Panc1 (cell line): ENCODE measurements at regions not wholly inside any gene's neighbourhood (a gene's known extent, or its start where the extent isn't known, plus 50 kb on each side); places are given as distances from the start of the nearest gene placed in this dataset.

Experiments used
- ATAC-seq: fragments of 200-7000 bp; cut with Tn5 transposase; 2 replicates; pipeline ENCODE4 v1.9.1; 2020; ENCODE audit warnings: mild to moderate bottlenecking, moderate library complexity
- BruUV-seq: library from RNA; stranded (reverse); fragments of 400-500 nt; replicated peaks from 2 replicates; lab custom pipeline; 2021; lab: Mats Ljungman, UMichigan
- CTCF ChIA-PET: fragments of 300-600 bp; sonication (Branson Sonifier 250); formaldehyde crosslinking; loops from one replicate; lab custom pipeline; 2022; ENCODE audit warnings: antibody characterized with exemption; lab: Charles Lee
- POLR2A ChIA-PET: fragments of 300-600 bp; sonication (Branson Sonifier 250); formaldehyde crosslinking; loops from one replicate; lab custom pipeline; 2022; ENCODE audit warnings: antibody characterized with exemption; lab: Charles Lee
- DNase-seq: peaks from one replicate; pipeline ENCODE4 v3.0.0-alpha.2; 2010; ENCODE audit warnings: low read depth, low spot score
- H3K27ac ChIP-seq: 2 replicates; pipeline ENCODE4 v1.5.1; 2011; ENCODE audit warnings: mild to moderate bottlenecking, low read length, inconsistent platforms
- H3K27me3 ChIP-seq: fragments of 200-500 bp; sonication (Bioruptor generic); 2 replicates; pipeline ENCODE4 v1.6.0; 2014; ENCODE audit warnings: low read length, inconsistent platforms; ENCODE audit not compliant: control insufficient read depth, insufficient read depth
- H3K36me3 ChIP-seq: fragments of 200-500 bp; sonication (Bioruptor generic); 2 replicates; pipeline ENCODE4 v1.5.1; 2014; ENCODE audit warnings: inconsistent platforms, mild to moderate bottlenecking, low read length, moderate library complexity; ENCODE audit not compliant: control insufficient read depth, insufficient read depth
- H3K4me1 ChIP-seq: 2 replicates; pipeline ENCODE4 v1.5.1; 2011; ENCODE audit warnings: inconsistent platforms, mild to moderate bottlenecking, low read length, moderate library complexity; ENCODE audit not compliant: control insufficient read depth, insufficient read depth
- H3K4me3 ChIP-seq, 2 experiments: 2 replicates each; pipeline ENCODE4 v1.5.1; 2011 to 2012; ENCODE audit warnings: low read depth in 2 of 2, low read length in 2 of 2, mild to moderate bottlenecking in 2 of 2, inconsistent platforms in 1 of 2, moderate library complexity in 1 of 2
- H3K9me3 ChIP-seq: fragments of 200-500 bp; sonication (Bioruptor generic); 2 replicates; pipeline ENCODE4 v1.5.1; 2014; ENCODE audit warnings: low read depth, mild to moderate bottlenecking, inconsistent platforms, low read length, moderate library complexity; ENCODE audit not compliant: control insufficient read depth, insufficient read depth
- POLR2AphosphoS5 ChIP-seq: IDR thresholded peaks from 2 replicates; pipeline ENCODE4 v1.6.1; 2012; ENCODE audit warnings: mild to moderate bottlenecking, low read depth, low read length, moderate library complexity
- SIN3A ChIP-seq: IDR thresholded peaks from 2 replicates; pipeline ENCODE4 v1.6.1; 2012; ENCODE audit warnings: low read depth, mild to moderate bottlenecking, low read length, moderate library complexity, borderline replicate concordance; ENCODE audit not compliant: insufficient read depth
- TCF7L2 ChIP-seq: IDR thresholded peaks from 2 replicates; pipeline ENCODE4 v1.6.1; 2011; ENCODE audit warnings: mild to moderate bottlenecking, low read depth, low read length, inconsistent platforms
- in situ Hi-C: cut with HindIII; loops from 2 replicates; pipeline ENCODE4 v1.10.0; 2016; ENCODE audit warnings: low sequenced_read_pairs, low pct_unique_long_range_greater_than_20kb
- intact Hi-C: fragments of 100-400 bp; cut with micrococcal nuclease; formaldehyde crosslinking; loops from one replicate; pipeline ENCODE4 v1.10.0; 2022; ENCODE audit not compliant: unreplicated experiment
- TF ChIP-seq, protein P1 (sequence below): fragments of 450-650 bp; IDR thresholded peaks from 2 replicates; pipeline ENCODE4 v1.5.1; 2017; ENCODE audit warnings: mild to moderate bottlenecking
- TF ChIP-seq, protein P2 (sequence below), 2 experiments: IDR thresholded peaks; 2 replicates each; pipeline ENCODE4 v1.6.1; 2011 to 2012; ENCODE audit warnings: low read depth in 2 of 2, control low read depth in 1 of 2, low read length in 1 of 2, mild to moderate bottlenecking in 1 of 2, moderate library complexity in 1 of 2; ENCODE audit not compliant: insufficient read depth in 1 of 2

DNA sequence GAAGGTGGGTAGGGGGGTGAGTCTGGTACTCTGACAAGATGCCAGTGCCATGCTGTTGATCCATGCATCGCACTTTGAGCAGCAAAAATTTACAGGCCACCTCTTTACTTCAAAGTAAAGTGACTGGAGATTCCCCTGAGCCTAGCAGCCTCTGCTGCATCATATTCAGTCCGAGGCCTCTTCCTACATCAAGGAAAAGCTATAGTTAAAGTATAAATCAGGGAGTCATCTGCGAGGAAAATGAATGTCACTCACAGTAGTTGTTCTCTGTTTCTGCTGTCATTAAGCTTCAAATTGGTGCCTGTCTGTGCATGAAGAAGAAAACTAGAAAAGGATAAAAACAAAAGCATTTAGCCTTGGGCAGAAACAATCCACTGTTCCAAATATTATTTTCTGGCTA is 706.2 kb downstream of the TBL1XR1 start:
- ChIA-PET CTCF (no interaction called here), POLR2A (no interaction called here)
- BruUV-seq: no TSS peak
- in situ Hi-C loops (no loop called here), intact Hi-C loops (no loop called here)
- Histone ChIP-seq H3K36me3 (no peaks in the 10 kb centered on the region), H3K27me3 (no peaks in the 10 kb centered on the region), H3K4me3 (no peak overlapping the region), H3K27ac (no peak overlapping the region), H3K4me1 (no peaks in the 10 kb centered on the region), H3K9me3 (no peaks in the 10 kb centered on the region)
- no peak for ATAC-seq
- no peak for TF ChIP-seq SIN3A
- TF ChIP-seq, protein P1, sequence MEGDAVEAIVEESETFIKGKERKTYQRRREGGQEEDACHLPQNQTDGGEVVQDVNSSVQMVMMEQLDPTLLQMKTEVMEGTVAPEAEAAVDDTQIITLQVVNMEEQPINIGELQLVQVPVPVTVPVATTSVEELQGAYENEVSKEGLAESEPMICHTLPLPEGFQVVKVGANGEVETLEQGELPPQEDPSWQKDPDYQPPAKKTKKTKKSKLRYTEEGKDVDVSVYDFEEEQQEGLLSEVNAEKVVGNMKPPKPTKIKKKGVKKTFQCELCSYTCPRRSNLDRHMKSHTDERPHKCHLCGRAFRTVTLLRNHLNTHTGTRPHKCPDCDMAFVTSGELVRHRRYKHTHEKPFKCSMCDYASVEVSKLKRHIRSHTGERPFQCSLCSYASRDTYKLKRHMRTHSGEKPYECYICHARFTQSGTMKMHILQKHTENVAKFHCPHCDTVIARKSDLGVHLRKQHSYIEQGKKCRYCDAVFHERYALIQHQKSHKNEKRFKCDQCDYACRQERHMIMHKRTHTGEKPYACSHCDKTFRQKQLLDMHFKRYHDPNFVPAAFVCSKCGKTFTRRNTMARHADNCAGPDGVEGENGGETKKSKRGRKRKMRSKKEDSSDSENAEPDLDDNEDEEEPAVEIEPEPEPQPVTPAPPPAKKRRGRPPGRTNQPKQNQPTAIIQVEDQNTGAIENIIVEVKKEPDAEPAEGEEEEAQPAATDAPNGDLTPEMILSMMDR: no peak
- TF ChIP-seq POLR2AphosphoS5: no peak
- TF ChIP-seq, protein P2, sequence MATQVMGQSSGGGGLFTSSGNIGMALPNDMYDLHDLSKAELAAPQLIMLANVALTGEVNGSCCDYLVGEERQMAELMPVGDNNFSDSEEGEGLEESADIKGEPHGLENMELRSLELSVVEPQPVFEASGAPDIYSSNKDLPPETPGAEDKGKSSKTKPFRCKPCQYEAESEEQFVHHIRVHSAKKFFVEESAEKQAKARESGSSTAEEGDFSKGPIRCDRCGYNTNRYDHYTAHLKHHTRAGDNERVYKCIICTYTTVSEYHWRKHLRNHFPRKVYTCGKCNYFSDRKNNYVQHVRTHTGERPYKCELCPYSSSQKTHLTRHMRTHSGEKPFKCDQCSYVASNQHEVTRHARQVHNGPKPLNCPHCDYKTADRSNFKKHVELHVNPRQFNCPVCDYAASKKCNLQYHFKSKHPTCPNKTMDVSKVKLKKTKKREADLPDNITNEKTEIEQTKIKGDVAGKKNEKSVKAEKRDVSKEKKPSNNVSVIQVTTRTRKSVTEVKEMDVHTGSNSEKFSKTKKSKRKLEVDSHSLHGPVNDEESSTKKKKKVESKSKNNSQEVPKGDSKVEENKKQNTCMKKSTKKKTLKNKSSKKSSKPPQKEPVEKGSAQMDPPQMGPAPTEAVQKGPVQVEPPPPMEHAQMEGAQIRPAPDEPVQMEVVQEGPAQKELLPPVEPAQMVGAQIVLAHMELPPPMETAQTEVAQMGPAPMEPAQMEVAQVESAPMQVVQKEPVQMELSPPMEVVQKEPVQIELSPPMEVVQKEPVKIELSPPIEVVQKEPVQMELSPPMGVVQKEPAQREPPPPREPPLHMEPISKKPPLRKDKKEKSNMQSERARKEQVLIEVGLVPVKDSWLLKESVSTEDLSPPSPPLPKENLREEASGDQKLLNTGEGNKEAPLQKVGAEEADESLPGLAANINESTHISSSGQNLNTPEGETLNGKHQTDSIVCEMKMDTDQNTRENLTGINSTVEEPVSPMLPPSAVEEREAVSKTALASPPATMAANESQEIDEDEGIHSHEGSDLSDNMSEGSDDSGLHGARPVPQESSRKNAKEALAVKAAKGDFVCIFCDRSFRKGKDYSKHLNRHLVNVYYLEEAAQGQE (IDR thresholded peaks at IDR 0.05; ENCODE audit: insufficient read depth in 1 of 2, low read depth in 2 of 2, low read length in 1 of 2): no peak
- TF ChIP-seq TCF7L2: no peak
- no peak for DNase-seq

DNA sequence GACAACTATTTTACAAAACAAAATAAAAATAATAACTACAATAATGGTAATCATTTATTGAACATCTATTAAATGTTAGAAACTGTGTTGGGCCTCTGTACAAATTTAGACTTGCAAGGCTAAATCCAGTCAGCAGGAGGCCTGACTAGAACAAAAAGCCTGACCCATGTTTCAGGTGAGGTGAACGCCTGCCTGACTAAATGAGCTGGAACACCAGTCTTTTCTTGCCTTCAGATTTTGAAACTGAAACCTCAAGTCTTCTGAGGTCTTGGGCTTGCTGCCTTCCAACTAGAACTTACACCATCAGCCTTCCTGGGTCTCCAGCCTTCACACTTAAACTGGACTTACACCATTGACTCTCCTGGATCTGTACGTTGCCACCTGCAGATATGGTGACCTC is 706.9 kb downstream of the TBL1XR1 start:
- Histone ChIP-seq H3K36me3 (no peaks in the 10 kb centered on the region), H3K4me3 (no peak overlapping the region), H3K9me3 (no peaks in the 10 kb centered on the region), H3K4me1 (no peaks in the 10 kb centered on the region), H3K27ac (no peak overlapping the region), H3K27me3 (no peaks in the 10 kb centered on the region)
- DNase-seq: no peak
- in situ Hi-C loops (no loop called here), intact Hi-C loops (no loop called here)
- CTCF ChIA-PET: no interaction called here
- BruUV-seq: no TSS peak
- TF ChIP-seq, protein P1: no peak
- TF ChIP-seq POLR2AphosphoS5: no peak
- TF ChIP-seq SIN3A: no peak
- TF ChIP-seq, protein P2 (IDR thresholded peaks at IDR 0.05; ENCODE audit: insufficient read depth in 1 of 2, low read depth in 2 of 2, low read length in 1 of 2): no peak
- TF ChIP-seq TCF7L2: no peak
- no peak for ATAC-seq
- POLR2A ChIA-PET: no interaction called here
